ENCODE measurements at regions not wholly inside any gene's neighbourhood (a gene's known extent, or its start where the extent isn't known, plus 50 kb on each side); places are given as distances from the start of the nearest gene placed in this dataset.
"Not testable (repeated sequence)": the region's sequence is repeated elsewhere in the genome, so short reads cannot be mapped to it uniquely, and the experiment has no call there.

GRCh38 chr10:8128511-8128910 lies 74.0 kb downstream of the GATA3 start:
- DNase-seq, result no peak

- DNase-seq, result no peak
Measured at GRCh38 chr10:8129438-8129837, 75.0 kb downstream of the GATA3 start.

GRCh38 chr10:8130973-8131911 lies 76.8 kb downstream of the GATA3 start:
- DNase-seq, result no peak

- no peak for DNase-seq
Measured at GRCh38 chr10:8133146-8133545, 78.7 kb downstream of the GATA3 start.

GRCh38 chr10:8136736-8137135 lies 82.2 kb downstream of the GATA3 start:
- no peak for DNase-seq

GRCh38 chr10:8137272-8137681 lies 82.8 kb downstream of the GATA3 start:
- no peak for DNase-seq

- no peak for DNase-seq
Measured at GRCh38 chr10:8137726-8138125, 83.2 kb downstream of the GATA3 start.

GRCh38 chr10:8138471-8138870 lies 84.0 kb downstream of the GATA3 start:
- no peak for DNase-seq

GRCh38 chr10:8144496-8144895 lies 90.0 kb downstream of the GATA3 start:
- no peak for DNase-seq

- peak; percentile 44 for DNase-seq
Measured at GRCh38 chr10:8146650-8147049, 92.2 kb downstream of the GATA3 start.

- no peak for DNase-seq
Measured at GRCh38 chr10:8149991-8150390, 95.5 kb downstream of the GATA3 start.

- DNase-seq, result no peak
Measured at GRCh38 chr10:8150401-8150905, 96.0 kb downstream of the GATA3 start.

GRCh38 chr10:8151086-8151485 lies 96.6 kb downstream of the GATA3 start:
- no peak for DNase-seq

GRCh38 chr10:8156918-8157317 lies 102.4 kb downstream of the GATA3 start:
- DNase-seq, result no peak

GRCh38 chr10:8158193-8159071 lies 103.9 kb downstream of the GATA3 start:
- DNase-seq, result no peak

- DNase-seq, result no peak
Measured at GRCh38 chr10:8159341-8160165, 105.1 kb downstream of the GATA3 start.

- DNase-seq, result no peak
Measured at GRCh38 chr10:8163824-8164223, 109.3 kb downstream of the GATA3 start.

GRCh38 chr10:8164640-8165039 lies 110.2 kb downstream of the GATA3 start:
- not testable (repeated sequence) for DNase-seq

GRCh38 chr10:8168836-8169235 lies 114.3 kb downstream of the GATA3 start:
- no peak for DNase-seq

- DNase-seq, result no peak
Measured at GRCh38 chr10:8171008-8171407, 116.5 kb downstream of the GATA3 start.

GRCh38 chr10:8172604-8173003 lies 118.1 kb downstream of the GATA3 start:
- DNase-seq, result no peak

- no peak for DNase-seq
Measured at GRCh38 chr10:8173243-8173865, 118.9 kb downstream of the GATA3 start.

Measured in 8988T (cell line).